Thoracic aorta (tissue), 2 donors: ENCODE measurements at regions not wholly inside any gene's neighbourhood (a gene's known extent, or its start where the extent isn't known, plus 50 kb on each side); places are given as distances from the start of the nearest gene placed in this dataset.
"Not testable (repeated sequence)": the region's sequence is repeated elsewhere in the genome, so short reads cannot be mapped to it uniquely, and the experiment has no call there.

Experiments
- ATAC-seq: fragments of 150-250 bp; one replicate; pipeline ENCODE4 v1.8.0; 2017; ENCODE audit warnings: low read depth; ENCODE audit not compliant: insufficient number of reproducible peaks, low FRiP score
- DNase-seq: peaks from one replicate; pipeline ENCODE4 v3.0.0-alpha.2; 2020; ENCODE audit warnings: low spot score
- H3K27ac ChIP-seq, 2 donors: fragments of 200-600 bp; sonication (generic); 1 replicate in 1 of 2; 2 replicates in 1 of 2; pipeline ENCODE4 v1.5.1; 2016; ENCODE audit warnings: mild to moderate bottlenecking in 2 of 2, moderate library complexity in 2 of 2
- H3K27me3 ChIP-seq: fragments of 200-600 bp; sonication (generic); replicated peaks from 2 replicates; pipeline ENCODE4 v1.6.0; 2016; ENCODE audit warnings: mild to moderate bottlenecking; ENCODE audit not compliant: insufficient read depth
- H3K36me3 ChIP-seq: fragments of 200-600 bp; sonication (generic); one replicate; pipeline ENCODE4 v1.5.1; 2016
- H3K4me1 ChIP-seq, 2 donors: fragments of 200-600 bp; sonication (generic); 1 replicate in 1 of 2; 2 replicates in 1 of 2; pipeline versions ENCODE4 v1.5.1 to v1.6.0; 2016; ENCODE audit warnings: low read depth in 2 of 2, mild to moderate bottlenecking in 1 of 2; ENCODE audit not compliant: control insufficient read depth in 1 of 2
- H3K4me3 ChIP-seq: fragments of 200-600 bp; sonication (generic); 2 replicates; pipeline ENCODE4 v1.5.1; 2016; ENCODE audit warnings: mild to moderate bottlenecking
- H3K9me3 ChIP-seq: fragments of 200-600 bp; sonication (generic); 2 replicates; pipeline ENCODE4 v1.5.1; 2016
- CTCF ChIP-seq: fragments of 200-600 bp; sonication (generic); IDR thresholded peaks from one replicate; pipeline ENCODE4 v1.5.1; 2019; ENCODE audit warnings: antibody characterized with exemption

- no peaks in the 10 kb centered on the region for H3K36me3 ChIP-seq
- no peak overlapping the region for H3K27ac ChIP-seq
- no peaks in the 10 kb centered on the region for H3K4me1 ChIP-seq
- no peak for DNase-seq
- H3K9me3 ChIP-seq, result peaks cover 2% of the 10 kb centered on the region
- no peaks in the 10 kb centered on the region for H3K27me3 ChIP-seq
- no peak for TF ChIP-seq CTCF
- no peak overlapping the region for H3K4me3 ChIP-seq
- no peak for ATAC-seq
These were observed 66.1 kb upstream of the RPL38 start for GRCh38 chr17:74137416-74137815.

GRCh38 chr17:74139120-74139519 is 64.4 kb upstream of the RPL38 start:
- ATAC-seq, result no peak
- H3K9me3 ChIP-seq, result peaks cover 14% of the 10 kb centered on the region

GRCh38 chr17:74140282-74140681 is 63.2 kb upstream of the RPL38 start:
- H3K27ac ChIP-seq, result no peak overlapping the region
- TF ChIP-seq CTCF, result no peak
- no peaks in the 10 kb centered on the region for H3K4me1 ChIP-seq
- H3K9me3 ChIP-seq, result peaks cover 14% of the 10 kb centered on the region
- H3K4me3 ChIP-seq, result no peak overlapping the region
- DNase-seq (no peak), ATAC-seq (no peak)
- H3K36me3 ChIP-seq, result no peaks in the 10 kb centered on the region
- no peaks in the 10 kb centered on the region for H3K27me3 ChIP-seq

More at GRCh38 chr17:74139120-74139519, 64.4 kb upstream of the RPL38 start:
- H3K4me3 ChIP-seq, result no peak overlapping the region
- H3K27me3 ChIP-seq, result no peaks in the 10 kb centered on the region
- no peak for DNase-seq
- TF ChIP-seq CTCF, result no peak
- no peaks in the 10 kb centered on the region for H3K4me1 ChIP-seq
- H3K36me3 ChIP-seq, result no peaks in the 10 kb centered on the region
- no peak overlapping the region for H3K27ac ChIP-seq

- Histone ChIP-seq H3K9me3 (peaks cover 14% of the 10 kb centered on the region), H3K27ac (no peak overlapping the region), H3K36me3 (no peaks in the 10 kb centered on the region), H3K4me1 (no peaks in the 10 kb centered on the region), H3K4me3 (no peak overlapping the region), H3K27me3 (no peaks in the 10 kb centered on the region)
- no peak for ATAC-seq
- DNase-seq, result no peak
- TF ChIP-seq CTCF, result no peak
These were observed 61.9 kb upstream of the RPL38 start for GRCh38 chr17:74141612-74142011.

- not testable (repeated sequence) for H3K27ac ChIP-seq, H3K27me3 ChIP-seq, H3K36me3 ChIP-seq, H3K4me1 ChIP-seq, DNase-seq, ATAC-seq, H3K4me3 ChIP-seq
- H3K9me3 ChIP-seq, result peaks cover 14% of the 10 kb centered on the region
These were observed 60.2 kb upstream of the RPL38 start for GRCh38 chr17:74143318-74143717.

GRCh38 chr17:74145756-74146155 is 57.7 kb upstream of the RPL38 start:
- no peak for DNase-seq

More at GRCh38 chr17:74145756-74146155, 57.7 kb upstream of the RPL38 start:
- H3K27ac ChIP-seq, result no peak overlapping the region
- H3K27me3 ChIP-seq, result no peaks in the 10 kb centered on the region
- H3K36me3 ChIP-seq, result no peaks in the 10 kb centered on the region
- no peak overlapping the region for H3K4me3 ChIP-seq
- no peak for ATAC-seq
- H3K4me1 ChIP-seq, result no peaks in the 10 kb centered on the region
- peaks cover 14% of the 10 kb centered on the region for H3K9me3 ChIP-seq
- TF ChIP-seq CTCF, result no peak
